ENCODE measurements at regions not wholly inside any gene's neighbourhood (a gene's known extent, or its start where the extent isn't known, plus 50 kb on each side); places are given as distances from the start of the nearest gene placed in this dataset.

- TF ChIP-seq POLR2AphosphoS5 (IDR thresholded peaks at IDR 0.05; ENCODE audit: low read depth, low read length) (no peak), CTCF (IDR thresholded peaks at IDR 0.05) (no peak), NRF1 (IDR thresholded peaks at IDR 0.05; ENCODE audit: low read depth, low read length) (no peak), MEF2A (IDR thresholded peaks at IDR 0.05; ENCODE audit: borderline replicate concordance, low read depth) (no peak), YY1 (IDR thresholded peaks at IDR 0.05; ENCODE audit: low read depth) (no peak), GABPA (IDR thresholded peaks at IDR 0.05; ENCODE audit: low read depth) (no peak), TEAD4 (IDR thresholded peaks at IDR 0.05; ENCODE audit: borderline replicate concordance, insufficient read depth) (no peak), EZH2phosphoT487 (IDR thresholded peaks at IDR 0.05; ENCODE audit: borderline replicate concordance, low read depth) (no peak)
Observed at GRCh38 chr12:115650026-115650425, 627.5 kb downstream of the MED13L start.

Data from SK-N-SH (cell line).